Upper lobe of left lung (tissue), 6 donors: ENCODE measurements at regions not wholly inside any gene's neighbourhood (a gene's known extent, or its start where the extent isn't known, plus 50 kb on each side); places are given as distances from the start of the nearest gene placed in this dataset.
A peak's percentile ranks its signal among the peaks of the same experiment; 100 is the strongest.

Source experiments
- ATAC-seq, 2 donors: fragments of 200-7000 bp; cut with Tn5 transposase; one replicate each; pipeline ENCODE4 v1.9.1; 2022; ENCODE audit warnings: mild to moderate bottlenecking in 2 of 2, moderate library complexity in 2 of 2; ENCODE audit not compliant: low FRiP score in 2 of 2
- DNase-seq, 2 donors: peaks; one replicate each; pipeline ENCODE4 v3.0.0-alpha.2; 2019 to 2020
- H3K27ac ChIP-seq, 4 donors: fragments of 200-600 bp; sonication (generic); one replicate each; pipeline ENCODE4 v1.5.1; 2016 to 2019
- H3K27me3 ChIP-seq, 4 donors: fragments of 200-600 bp; sonication (generic); one replicate each; pipeline ENCODE4 v1.5.1; 2017 to 2019
- H3K36me3 ChIP-seq, 4 donors: fragments of 200-600 bp; sonication (generic); one replicate each; pipeline ENCODE4 v1.5.1; 2016 to 2019
- H3K4me1 ChIP-seq, 4 donors: fragments of 200-600 bp; sonication (generic); one replicate each; pipeline ENCODE4 v1.5.1; 2018 to 2019
- H3K4me3 ChIP-seq, 4 donors: fragments of 200-600 bp; sonication (generic); one replicate each; pipeline ENCODE4 v1.5.1; 2017 to 2019; ENCODE audit warnings: mild to moderate bottlenecking in 2 of 4, moderate library complexity in 1 of 4
- H3K9me3 ChIP-seq, 4 donors: fragments of 200-600 bp; sonication (generic); one replicate each; pipeline ENCODE4 v1.5.1; 2018 to 2019
- EP300 ChIP-seq, 4 donors: sonication (generic); formaldehyde crosslinking; IDR thresholded peaks; one replicate each; pipeline ENCODE4 v1.5.1; 2017; ENCODE audit warnings: antibody characterized with exemption in 4 of 4, control low read depth in 2 of 4
- POLR2A ChIP-seq, 4 donors: fragments of 450-650 bp; IDR thresholded peaks; one replicate each; pipeline ENCODE4 v1.5.1; 2016 to 2017; ENCODE audit warnings: antibody characterized with exemption in 4 of 4, mild to moderate bottlenecking in 2 of 4
- POLR2AphosphoS5 ChIP-seq, 2 donors: sonication (generic); formaldehyde crosslinking; IDR thresholded peaks; one replicate each; pipeline ENCODE4 v1.5.1; 2017; ENCODE audit warnings: antibody characterized with exemption in 2 of 2
- WGBS, 2 donors: methylation state at CpG; one replicate each; pipeline ENCODE4 v1.1.5; 2017 to 2018; 5-methylcytosine and 5-hydroxymethylcytosine counted together
- TF ChIP-seq, protein P1 (sequence below), 6 experiments: fragments of 450-650 bp in 4 of 6; fragments of 200-600 bp in 2 of 6; sonication (generic) in 2 of 6; IDR thresholded peaks; one replicate each; pipeline ENCODE4 v1.5.1; 2016 to 2019; ENCODE audit warnings: antibody characterized with exemption in 6 of 6
- donor health status: DM: no; HTN: no; CAD: no; lungs with moderate emphysema.
- donor health status: DM: no; HTN: yes; CAD: no; lungs with severe emphysema.

DNA sequence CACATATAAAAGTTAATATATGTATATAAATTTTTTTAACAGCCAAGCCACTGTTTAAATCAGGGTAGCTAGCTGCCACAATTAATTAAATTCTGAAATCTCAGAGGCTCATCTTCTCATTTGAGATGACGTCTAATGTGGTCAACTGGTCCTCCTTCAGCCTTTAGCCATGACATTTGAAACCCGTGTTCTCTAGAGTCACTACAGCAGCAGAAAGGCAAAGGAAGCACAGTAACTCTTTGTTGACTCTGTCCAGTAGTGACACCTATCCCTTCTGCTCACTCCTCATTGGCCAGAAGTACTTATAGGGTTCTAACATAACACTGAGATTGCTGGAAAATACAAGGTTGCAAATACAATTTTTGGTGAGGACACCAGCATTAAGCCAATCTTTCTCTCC lies 555.5 kb downstream of the ETV1 start:
- no peak overlapping the region for H3K4me3 ChIP-seq
- no peaks in the 10 kb centered on the region for H3K27me3 ChIP-seq
- H3K36me3 ChIP-seq: no peaks in the 10 kb centered on the region
- 77 to 82% methylated on average over 2 of the region's 2 CpGs for WGBS, 2 donors
- ATAC-seq: no peak
- H3K9me3 ChIP-seq: no peaks in the 10 kb centered on the region
- TF ChIP-seq, protein P1, sequence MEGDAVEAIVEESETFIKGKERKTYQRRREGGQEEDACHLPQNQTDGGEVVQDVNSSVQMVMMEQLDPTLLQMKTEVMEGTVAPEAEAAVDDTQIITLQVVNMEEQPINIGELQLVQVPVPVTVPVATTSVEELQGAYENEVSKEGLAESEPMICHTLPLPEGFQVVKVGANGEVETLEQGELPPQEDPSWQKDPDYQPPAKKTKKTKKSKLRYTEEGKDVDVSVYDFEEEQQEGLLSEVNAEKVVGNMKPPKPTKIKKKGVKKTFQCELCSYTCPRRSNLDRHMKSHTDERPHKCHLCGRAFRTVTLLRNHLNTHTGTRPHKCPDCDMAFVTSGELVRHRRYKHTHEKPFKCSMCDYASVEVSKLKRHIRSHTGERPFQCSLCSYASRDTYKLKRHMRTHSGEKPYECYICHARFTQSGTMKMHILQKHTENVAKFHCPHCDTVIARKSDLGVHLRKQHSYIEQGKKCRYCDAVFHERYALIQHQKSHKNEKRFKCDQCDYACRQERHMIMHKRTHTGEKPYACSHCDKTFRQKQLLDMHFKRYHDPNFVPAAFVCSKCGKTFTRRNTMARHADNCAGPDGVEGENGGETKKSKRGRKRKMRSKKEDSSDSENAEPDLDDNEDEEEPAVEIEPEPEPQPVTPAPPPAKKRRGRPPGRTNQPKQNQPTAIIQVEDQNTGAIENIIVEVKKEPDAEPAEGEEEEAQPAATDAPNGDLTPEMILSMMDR (IDR thresholded peaks at IDR 0.05): no peak
- TF ChIP-seq POLR2AphosphoS5 (IDR thresholded peaks at IDR 0.05) (no peak), POLR2A (IDR thresholded peaks at IDR 0.05) (no peak), EP300 (IDR thresholded peaks at IDR 0.05) (no peak)
- no peak overlapping the region for H3K27ac ChIP-seq
- H3K4me1 ChIP-seq: no peaks in the 10 kb centered on the region
- no peak for DNase-seq

DNA sequence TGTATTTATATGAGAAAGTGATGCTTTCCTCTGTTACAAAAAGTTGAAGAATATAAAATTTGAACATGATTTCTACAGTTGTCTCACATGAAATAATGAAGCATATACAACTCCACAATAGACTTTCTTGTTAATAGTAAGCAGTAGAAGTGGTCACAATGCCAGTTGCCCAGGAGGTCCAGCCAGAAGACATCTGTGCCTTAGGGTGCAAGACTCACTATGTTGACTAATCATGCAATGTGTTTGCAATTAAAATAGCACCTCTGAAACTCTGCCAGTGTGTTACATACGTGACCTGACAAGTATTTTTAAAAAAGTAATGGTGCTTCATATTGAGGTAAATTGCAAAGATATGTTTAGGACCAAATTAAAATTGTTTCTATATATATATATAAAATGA lies 547.2 kb downstream of the ETV1 start:
- Histone ChIP-seq H3K27ac (no peak overlapping the region), H3K4me3 (no peak overlapping the region), H3K9me3 (no peaks in the 10 kb centered on the region), H3K36me3 (no peaks in the 10 kb centered on the region), H3K4me1 (no peaks in the 10 kb centered on the region), H3K27me3 (no peaks in the 10 kb centered on the region)
- 48 to 55% methylated on average over 1 of the region's 1 CpG for WGBS, 2 donors
- TF ChIP-seq, protein P1 (IDR thresholded peaks at IDR 0.05): no peak
- TF ChIP-seq POLR2AphosphoS5 (IDR thresholded peaks at IDR 0.05) (no peak), POLR2A (IDR thresholded peaks at IDR 0.05) (no peak)
- DNase-seq (no peak), ATAC-seq (no peak)

DNA sequence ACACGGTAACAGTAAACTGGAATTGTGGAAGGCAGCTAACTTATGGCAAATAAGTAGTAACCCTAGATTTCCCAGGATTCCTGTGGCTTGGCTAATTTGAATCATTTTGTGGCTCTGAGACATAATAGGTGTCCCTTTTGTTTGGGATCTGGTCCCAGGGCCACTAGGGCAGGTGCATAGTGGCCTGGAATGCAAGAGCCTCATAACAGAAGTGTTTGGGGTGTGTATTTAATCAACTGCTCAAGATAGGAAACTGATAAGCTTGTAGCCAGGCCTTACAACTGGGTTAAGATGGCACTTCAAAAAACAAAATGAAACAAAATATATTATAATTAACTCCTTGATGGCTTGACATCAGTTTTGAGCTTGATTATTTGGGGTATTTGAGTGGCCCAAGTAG lies 541.8 kb downstream of the ETV1 start:
- H3K4me3 ChIP-seq: no peak overlapping the region
- no peaks in the 10 kb centered on the region for H3K9me3 ChIP-seq
- ATAC-seq (peak in 1 of 2 donors; percentile 85), DNase-seq (peak in 1 of 2 donors; percentile 26)
- H3K4me1 ChIP-seq: no peaks in the 10 kb centered on the region
- 61 to 68% methylated on average over 1 of the region's 1 CpG for WGBS, 2 donors
- H3K27ac ChIP-seq: no peak overlapping the region
- H3K27me3 ChIP-seq: no peaks in the 10 kb centered on the region
- no peaks in the 10 kb centered on the region for H3K36me3 ChIP-seq
- TF ChIP-seq POLR2AphosphoS5 (IDR thresholded peaks at IDR 0.05) (no peak), EP300 (IDR thresholded peaks at IDR 0.05) (no peak)
- TF ChIP-seq, protein P1 (IDR thresholded peaks at IDR 0.05): no peak

DNA sequence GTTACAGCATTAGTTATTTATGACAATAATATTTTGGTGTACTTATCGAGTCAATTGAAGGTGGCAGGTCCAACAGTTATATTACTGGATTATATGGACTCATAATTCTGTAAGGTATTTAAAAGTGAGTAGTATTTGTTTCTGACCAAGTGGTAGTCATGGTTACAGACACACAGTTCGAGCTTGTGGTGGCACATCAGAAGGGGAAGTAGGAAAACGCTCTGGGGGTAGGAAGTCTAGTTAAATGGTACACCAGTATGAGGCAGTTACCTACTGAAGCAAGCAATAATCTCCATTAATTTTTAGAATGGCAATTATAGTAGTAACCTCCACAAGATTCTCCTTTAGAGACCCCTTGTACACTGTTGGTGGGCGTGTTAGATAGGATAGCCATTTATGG lies 541.2 kb downstream of the ETV1 start:
- DNase-seq (no peak), ATAC-seq (no peak)
- H3K4me3 ChIP-seq: no peak overlapping the region
- no peaks in the 10 kb centered on the region for H3K27me3 ChIP-seq
- WGBS, 2 donors: 70 to 75% methylated on average over 4 of the region's 4 CpGs
- no peaks in the 10 kb centered on the region for H3K36me3 ChIP-seq
- no peak overlapping the region for H3K27ac ChIP-seq
- H3K4me1 ChIP-seq: no peaks in the 10 kb centered on the region
- no peaks in the 10 kb centered on the region for H3K9me3 ChIP-seq
- TF ChIP-seq POLR2A (IDR thresholded peaks at IDR 0.05) (no peak), POLR2AphosphoS5 (IDR thresholded peaks at IDR 0.05) (no peak), EP300 (IDR thresholded peaks at IDR 0.05) (no peak)
- TF ChIP-seq, protein P1 (IDR thresholded peaks at IDR 0.05): no peak

DNA sequence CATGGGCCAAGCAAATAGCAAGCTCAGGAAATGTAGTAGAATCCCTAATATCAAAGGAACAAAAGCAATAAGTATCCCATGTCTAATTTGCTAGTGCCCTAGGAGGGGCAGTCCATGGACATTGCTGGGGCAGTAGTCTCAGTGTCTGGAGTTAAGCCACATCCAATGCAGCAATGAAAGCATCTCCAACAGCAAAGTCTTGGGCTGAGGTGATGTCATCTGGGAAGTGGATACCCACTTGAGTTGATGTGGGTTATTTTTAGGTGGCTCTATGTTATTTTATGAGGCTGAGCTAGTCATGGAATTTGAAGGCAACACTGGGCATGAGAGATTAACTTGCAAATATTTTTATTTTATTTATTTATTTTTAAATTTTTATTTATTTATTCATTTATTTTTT lies 540.0 kb downstream of the ETV1 start:
- Histone ChIP-seq H3K27me3 (no peaks in the 10 kb centered on the region), H3K9me3 (no peaks in the 10 kb centered on the region), H3K4me3 (no peak overlapping the region), H3K36me3 (no peaks in the 10 kb centered on the region), H3K27ac (no peak overlapping the region), H3K4me1 (no peaks in the 10 kb centered on the region)
- DNase-seq (no peak), ATAC-seq (no peak)
- TF ChIP-seq POLR2AphosphoS5 (IDR thresholded peaks at IDR 0.05) (no peak), EP300 (IDR thresholded peaks at IDR 0.05) (no peak), POLR2A (IDR thresholded peaks at IDR 0.05) (no peak)
- TF ChIP-seq, protein P1 (IDR thresholded peaks at IDR 0.05): no peak
